Hepatic stellate cell (primary cell): ENCODE measurements at regions not wholly inside any gene's neighbourhood (a gene's known extent, or its start where the extent isn't known, plus 50 kb on each side); places are given as distances from the start of the nearest gene placed in this dataset.
"Not testable (repeated sequence)": the region's sequence is repeated elsewhere in the genome, so short reads cannot be mapped to it uniquely, and the experiment has no call there.

Experiments used
- DNase-seq: peaks from one replicate; pipeline ENCODE4 v3.0.0; 2011; ENCODE audit warnings: low spot score

GRCh38 chr9:104269996-104270963, 176.2 kb downstream of the SMC2 start:
- no peak for DNase-seq

GRCh38 chr9:104276709-104277245, 182.7 kb downstream of the SMC2 start:
- peak; percentile 9 for DNase-seq

GRCh38 chr9:104278929-104279496, 184.9 kb downstream of the SMC2 start:
- no peak for DNase-seq

- DNase-seq = peak; percentile 26
These were observed 185.5 kb downstream of the SMC2 start for GRCh38 chr9:104279535-104280177.

- DNase-seq = no peak
These were observed 186.1 kb downstream of the SMC2 start for GRCh38 chr9:104280178-104280560.

- DNase-seq = no peak
These were observed 186.6 kb downstream of the SMC2 start for GRCh38 chr9:104280711-104281110.

- no peak for DNase-seq
These were observed 192.1 kb downstream of the SMC2 start for GRCh38 chr9:104286187-104286586.

- DNase-seq = no peak
These were observed 192.7 kb downstream of the SMC2 start for GRCh38 chr9:104286799-104287198.

GRCh38 chr9:104287253-104287878, 193.3 kb downstream of the SMC2 start:
- DNase-seq = no peak

- DNase-seq = no peak
These were observed 199.8 kb downstream of the SMC2 start for GRCh38 chr9:104293877-104294276.

- DNase-seq = no peak
These were observed 203.9 kb upstream of the OR13F1 start for GRCh38 chr9:104300124-104300523.

GRCh38 chr9:104301755-104302154, 202.3 kb upstream of the OR13F1 start:
- no peak for DNase-seq

GRCh38 chr9:104302775-104303174, 201.3 kb upstream of the OR13F1 start:
- DNase-seq = no peak

- DNase-seq = no peak
These were observed 199.1 kb upstream of the OR13F1 start for GRCh38 chr9:104304925-104305324.

- no peak for DNase-seq
These were observed 190.5 kb upstream of the OR13F1 start for GRCh38 chr9:104313396-104314110.

- not testable (repeated sequence) for DNase-seq
These were observed 187.7 kb upstream of the OR13F1 start for GRCh38 chr9:104316201-104317009.

- no peak for DNase-seq
These were observed 184.9 kb upstream of the OR13F1 start for GRCh38 chr9:104319198-104319597.

GRCh38 chr9:104319685-104320084, 184.4 kb upstream of the OR13F1 start:
- DNase-seq = no peak

- DNase-seq = no peak
These were observed 181.5 kb upstream of the OR13F1 start for GRCh38 chr9:104322596-104322995.

- not testable (repeated sequence) for DNase-seq
These were observed 179.9 kb upstream of the OR13F1 start for GRCh38 chr9:104323967-104324694.
